GM19239 (cell line): ENCODE measurements at regions not wholly inside any gene's neighbourhood (a gene's known extent, or its start where the extent isn't known, plus 50 kb on each side); places are given as distances from the start of the nearest gene placed in this dataset.

Experiments used
- DNase-seq: peaks from one replicate; pipeline ENCODE4 v3.0.0; 2011; ENCODE audit warnings: low spot score; ENCODE audit not compliant: insufficient read length
- FAIRE-seq: peaks from 2 replicates; lab custom pipeline; 2011; peaks lifted over from hg19 to GRCh38; lab: Jason Lieb, UNC

DNA sequence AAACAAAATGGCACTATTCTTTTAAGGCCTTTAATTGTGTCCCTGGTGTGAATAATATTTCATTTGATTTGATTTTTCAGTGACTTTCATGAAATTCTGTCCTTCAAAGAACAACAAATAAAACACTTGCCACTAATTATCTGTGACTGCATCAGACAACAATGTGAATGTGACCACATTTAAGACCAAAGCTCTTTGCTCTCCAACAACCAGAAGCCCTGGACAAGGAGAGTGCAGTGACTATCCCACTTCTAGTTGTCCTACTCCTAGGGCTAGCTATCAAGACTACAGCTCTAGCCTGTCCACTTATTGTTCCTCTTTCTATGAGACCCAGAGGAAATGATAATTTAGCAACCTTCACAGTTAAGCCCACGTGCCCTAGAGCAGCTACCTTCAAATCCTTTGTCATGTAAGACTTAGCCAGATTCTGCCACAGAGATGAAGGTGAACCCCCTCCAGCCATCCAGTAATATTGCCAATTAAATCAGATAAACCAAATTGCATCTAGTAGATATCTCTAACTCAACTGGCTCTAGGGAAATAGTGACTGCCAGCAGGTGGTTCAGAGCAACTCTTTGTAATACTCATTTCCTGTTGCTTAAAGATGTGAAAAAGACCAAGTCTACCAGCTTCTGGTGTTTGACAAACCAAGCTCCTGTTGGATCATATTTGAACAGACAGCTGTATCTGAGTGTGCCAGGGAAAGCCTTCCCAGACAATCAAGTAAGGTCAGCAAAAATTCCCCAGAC is 142.6 kb upstream of the BLID start:
- DNase-seq (no peak), FAIRE-seq (no peak)

DNA sequence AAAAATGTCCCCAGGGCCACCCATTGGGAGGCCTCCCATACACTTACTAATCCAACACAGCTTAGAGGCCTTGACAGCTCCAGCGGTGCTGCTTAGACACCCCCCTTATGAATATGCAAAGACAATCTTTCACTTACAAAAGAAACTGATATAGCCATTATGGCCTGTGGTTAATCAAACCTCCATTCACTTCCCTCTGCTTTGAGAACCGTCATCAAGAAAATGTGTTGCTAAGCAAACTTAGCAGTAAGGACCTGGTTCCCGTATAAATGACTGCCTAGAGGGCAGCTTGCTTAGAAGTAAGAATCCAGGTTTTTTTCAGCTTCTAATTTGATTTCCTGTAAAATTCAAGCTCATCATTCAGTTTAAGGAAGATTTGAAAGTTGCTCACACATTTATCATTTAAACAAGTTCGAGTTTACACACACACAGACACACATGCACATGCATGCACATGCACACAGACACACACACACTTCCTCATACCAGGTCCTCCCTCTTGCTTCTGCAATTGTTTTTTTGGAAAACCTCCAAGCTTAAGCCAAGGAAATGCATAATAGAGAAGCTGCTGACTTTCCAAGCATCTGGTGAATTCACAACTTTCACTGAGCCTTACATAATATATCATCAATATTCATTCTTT is 137.7 kb upstream of the BLID start:
- FAIRE-seq = no peak
- no peak for DNase-seq

DNA sequence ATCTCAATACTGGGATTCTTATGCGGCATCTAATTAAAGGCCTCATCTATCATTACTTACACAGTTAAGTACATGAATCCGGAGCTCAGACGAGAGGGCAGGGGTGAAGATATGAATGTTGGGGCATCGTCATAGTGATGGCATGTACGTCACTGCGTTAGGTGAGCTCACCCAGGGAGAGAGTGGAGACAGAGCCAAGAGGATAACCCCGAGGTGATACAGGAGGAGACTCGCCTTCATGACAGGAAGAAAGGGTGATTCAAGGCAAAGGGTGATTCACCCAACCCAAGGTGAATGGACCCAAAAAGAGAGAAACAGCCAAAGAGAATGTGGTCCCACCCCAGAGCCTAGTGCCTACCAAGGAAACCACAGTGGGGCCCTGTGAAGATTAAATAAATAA is 132.9 kb upstream of the BLID start:
- no peak for FAIRE-seq
- DNase-seq = no peak

DNA sequence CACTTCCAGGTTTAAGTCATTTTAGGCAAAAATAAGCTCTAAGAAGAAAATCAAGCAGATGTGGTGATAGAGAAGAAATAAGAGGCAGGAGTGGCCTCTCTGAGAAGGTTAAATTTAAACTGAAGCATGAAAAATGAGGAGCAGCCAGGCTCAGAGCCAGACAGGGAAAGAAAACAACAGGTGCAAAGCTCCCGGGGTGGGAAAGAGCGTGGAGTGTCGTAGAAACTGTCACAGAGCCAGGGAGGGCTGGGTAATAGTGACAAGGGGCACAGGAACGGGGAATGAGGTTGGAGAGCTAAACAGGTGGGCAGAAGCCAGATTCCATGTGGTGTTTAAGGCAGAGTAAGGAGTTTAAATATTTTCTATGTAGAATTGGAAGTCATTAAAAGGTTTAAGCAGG is 132.1 kb upstream of the BLID start:
- no peak for DNase-seq
- no peak for FAIRE-seq

DNA sequence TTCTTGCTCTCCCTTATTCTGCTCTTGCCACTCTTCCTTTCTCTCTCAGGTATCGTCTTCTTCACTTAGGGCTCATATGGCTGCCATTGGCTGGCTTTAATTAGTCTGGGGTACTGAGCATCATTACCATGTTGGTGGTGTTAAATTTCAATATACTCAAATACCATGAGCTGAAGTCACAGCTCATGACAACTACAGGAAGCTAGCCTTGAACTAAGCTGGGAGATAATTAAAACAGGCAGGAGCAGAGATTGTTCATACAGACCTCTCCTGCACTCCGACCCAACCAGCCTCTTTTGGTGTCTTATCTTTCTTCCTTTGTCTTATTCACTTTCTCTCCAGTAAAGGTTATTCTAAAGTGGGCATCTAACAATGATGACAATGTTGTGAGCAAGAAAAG is 130.9 kb upstream of the BLID start:
- DNase-seq = no peak
- no peak for FAIRE-seq

DNA sequence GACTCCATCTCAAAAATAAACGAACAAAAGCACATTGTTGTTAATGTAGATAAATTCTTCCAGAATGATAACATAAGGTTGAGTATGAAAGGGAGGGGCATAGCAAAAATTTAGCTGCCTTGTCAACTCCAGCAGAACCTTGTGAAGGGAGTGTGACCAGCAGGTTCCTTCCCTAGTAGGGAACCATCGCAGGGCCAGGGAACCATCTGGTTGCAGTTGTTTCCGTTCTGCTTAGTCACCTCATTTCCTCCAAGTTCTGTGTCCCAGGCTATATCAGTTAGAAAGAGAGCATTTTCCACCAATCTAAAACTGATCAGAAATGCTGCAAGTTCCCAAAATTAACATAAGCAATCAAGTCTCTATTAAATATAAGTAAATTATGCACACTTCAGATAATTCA is 126.7 kb upstream of the BLID start:
- no peak for DNase-seq
- no peak for FAIRE-seq

DNA sequence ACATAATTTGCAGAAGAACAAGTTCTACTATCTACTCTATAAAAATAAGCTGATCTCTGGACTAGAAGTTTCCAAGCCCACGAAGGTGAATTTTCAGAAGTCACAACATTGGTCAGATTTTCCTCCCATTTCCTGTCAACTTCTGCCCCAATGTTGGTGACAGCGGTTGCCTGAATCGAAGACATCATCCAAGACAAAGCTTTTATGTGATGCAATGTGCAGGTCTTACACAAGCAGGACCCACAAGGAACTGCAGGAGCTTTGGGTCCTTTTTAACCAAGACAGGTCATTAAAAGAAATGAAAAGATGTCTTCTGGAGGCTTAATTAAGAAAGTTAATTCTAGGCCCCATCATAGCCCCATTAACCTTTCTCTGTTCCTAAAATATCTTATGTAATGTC is 125.6 kb upstream of the BLID start:
- DNase-seq (no peak), FAIRE-seq (no peak)

DNA sequence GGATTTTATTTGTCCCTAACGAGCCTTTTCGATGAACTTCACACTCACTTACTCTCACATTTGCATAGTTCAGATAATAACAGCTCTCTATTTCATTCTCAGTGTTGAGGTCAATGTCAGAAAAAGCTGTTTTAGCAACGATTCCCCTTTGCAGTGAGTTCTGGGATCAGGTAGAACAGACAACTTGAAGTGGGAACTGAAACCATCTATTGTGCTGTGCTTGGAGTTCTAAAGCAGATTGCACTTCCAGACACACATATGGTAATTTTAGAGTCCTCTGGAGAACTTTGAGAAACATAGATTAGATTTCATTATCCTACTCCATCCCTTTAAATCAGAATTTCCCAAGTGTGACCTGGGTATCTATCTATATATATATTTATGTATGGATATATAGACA is 124.6 kb upstream of the BLID start:
- no peak for DNase-seq
- FAIRE-seq = no peak

DNA sequence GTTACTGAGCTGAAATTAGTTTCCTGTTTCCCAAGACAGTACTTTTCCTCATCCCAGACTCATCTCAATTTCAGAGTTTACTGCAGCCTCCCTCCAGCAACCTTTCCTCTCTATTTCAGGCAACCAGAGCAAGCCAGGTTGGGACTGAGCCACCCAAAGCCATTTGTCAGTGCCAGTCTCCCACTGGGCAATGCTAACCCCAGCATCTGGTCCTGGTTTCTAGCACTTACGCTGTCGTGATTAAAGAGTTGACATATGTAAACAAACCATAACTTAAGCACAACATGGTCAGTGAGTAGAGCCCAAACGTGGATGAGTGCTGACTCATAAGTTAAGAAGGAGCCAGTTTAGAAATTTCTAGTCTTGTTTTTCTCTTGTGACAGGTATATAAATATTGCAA is 119.6 kb upstream of the BLID start:
- no peak for DNase-seq
- no peak for FAIRE-seq

DNA sequence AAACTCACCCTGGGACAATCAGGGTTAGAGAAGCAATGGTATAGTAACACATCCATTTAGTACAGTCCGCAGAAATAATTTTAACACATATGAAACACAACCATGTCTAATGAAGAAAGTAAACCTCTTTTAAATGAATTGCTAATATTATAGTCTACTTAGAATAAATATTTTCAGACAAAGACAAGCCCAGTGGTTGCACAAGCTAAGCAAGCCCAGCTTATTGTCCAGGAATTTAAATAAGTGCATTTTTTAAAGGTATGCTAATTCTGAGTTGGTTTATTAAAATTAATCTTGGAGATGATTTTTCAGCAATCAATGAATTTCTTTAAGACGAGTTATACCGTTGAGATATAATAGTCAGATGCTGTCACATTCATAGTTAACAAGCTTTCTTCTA is 118.8 kb upstream of the BLID start:
- DNase-seq = no peak
- FAIRE-seq = no peak

DNA sequence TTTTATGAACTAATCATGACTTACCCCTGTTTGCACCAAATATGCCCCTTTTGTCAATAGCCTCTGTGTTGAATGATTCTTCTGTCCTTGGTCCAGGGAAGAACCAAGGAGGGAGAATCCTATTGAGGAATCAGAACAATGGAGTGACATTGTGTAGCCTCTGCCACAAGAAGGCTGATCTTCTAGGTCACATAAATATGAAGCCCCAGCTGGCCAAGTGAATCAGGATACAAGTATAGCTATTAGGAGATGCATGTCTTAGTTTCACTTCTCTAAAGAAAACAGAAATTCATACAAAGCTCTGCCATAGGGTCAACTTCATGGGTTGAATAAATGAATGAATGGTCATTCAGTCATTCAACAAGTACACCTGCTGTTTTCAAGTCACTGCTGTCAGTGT is 118.2 kb upstream of the BLID start:
- FAIRE-seq (no peak), DNase-seq (no peak)

DNA sequence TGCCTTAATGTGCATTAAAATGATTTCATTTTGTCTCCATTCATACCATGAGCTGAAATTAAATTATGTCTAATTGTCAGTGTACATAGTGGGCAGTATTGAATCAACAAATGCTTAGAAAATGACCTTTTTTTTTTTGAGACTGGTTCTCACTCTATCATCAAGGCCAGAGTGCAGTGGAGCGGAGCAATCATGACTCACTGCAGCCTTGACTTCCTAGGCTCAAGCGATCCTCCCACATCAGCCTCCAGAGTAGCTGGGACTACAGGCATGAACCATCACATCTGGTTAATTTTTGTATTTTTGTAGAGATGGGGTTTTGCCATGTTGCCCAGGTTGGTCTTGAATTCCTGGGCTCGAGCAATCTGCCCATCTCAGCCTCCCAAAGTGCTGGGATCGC is 117.0 kb upstream of the BLID start:
- DNase-seq = no peak
- FAIRE-seq = no peak

DNA sequence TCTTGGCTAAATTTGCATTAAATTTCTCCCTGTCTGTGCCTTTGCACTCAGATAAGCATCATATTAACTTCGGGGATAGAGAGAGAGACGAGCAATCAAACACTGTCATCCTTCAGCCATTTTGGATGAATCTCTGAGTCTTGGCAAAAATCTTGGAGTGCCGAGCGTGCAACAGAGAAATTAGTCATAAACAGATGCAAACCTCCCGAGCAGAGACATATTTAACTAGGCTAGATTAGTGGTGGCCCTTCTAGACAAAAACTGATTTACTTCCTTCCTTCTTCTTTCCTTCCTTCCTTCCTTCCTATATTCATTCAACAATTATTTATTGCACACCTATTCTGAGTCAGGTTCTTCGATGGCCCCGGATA is 114.4 kb upstream of the BLID start:
- no peak for DNase-seq
- FAIRE-seq = no peak

DNA sequence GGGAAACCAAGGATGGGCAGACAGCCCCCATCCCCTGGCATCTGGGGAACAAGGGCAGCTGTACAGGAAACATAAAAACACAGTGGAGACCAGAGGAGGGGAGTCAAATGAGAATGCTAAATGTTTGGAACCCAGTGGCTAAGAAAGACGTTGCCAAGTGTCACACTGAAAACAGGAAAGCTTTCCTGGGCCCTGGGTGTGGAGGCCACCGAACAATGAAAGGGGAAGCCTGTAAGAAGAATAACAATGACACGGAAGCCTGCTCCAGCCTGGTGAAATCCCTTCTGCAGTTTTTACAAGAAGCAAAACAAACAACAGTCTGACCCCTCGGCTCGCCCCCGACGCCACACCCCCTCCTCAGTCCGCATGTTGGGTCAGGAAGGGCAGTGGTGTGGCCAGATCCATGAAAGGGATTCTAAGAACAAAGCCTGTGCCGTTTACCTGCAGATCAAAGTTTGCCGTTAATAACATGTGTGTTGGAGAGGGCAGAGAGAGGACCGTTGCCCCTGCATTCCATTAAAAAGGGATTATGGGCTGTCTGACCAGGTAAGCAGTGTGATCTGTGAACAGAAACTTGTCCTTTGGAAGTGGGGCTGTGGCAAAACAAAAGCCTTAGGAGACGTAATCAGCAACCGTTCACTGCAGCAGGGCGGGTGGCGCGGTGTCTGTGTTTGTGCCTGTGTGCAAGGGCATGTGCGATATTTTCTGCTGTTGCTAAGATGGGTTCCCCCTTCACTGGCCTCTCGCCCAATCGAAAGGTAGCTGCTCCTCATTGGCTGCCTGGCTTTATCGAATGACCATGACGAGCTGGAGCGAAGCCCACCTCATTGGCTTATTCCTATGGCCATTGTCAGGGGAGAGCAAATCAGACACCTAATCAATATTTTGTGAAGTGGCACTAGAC is 113.7 kb upstream of the BLID start:
- FAIRE-seq = no peak
- no peak for DNase-seq

DNA sequence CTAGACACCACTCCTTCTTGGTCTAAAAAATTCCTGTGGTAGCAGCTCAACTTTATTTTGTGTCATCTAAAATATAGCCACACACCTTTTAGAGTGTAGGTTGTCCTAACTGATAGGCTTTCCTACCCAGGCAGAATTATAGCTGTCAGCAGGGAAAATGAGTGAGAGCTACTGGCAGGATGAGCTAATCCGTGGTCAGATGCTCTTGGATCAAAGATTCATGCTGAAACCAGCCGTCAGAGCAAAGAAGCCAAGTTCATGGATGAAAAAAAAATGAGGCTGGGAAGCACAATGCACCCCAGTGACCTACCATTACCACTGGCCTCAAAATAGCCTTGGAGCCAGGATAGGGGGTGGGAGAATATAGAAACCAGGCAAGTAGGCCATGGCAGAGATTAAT is 113.1 kb upstream of the BLID start:
- no peak for FAIRE-seq

DNA sequence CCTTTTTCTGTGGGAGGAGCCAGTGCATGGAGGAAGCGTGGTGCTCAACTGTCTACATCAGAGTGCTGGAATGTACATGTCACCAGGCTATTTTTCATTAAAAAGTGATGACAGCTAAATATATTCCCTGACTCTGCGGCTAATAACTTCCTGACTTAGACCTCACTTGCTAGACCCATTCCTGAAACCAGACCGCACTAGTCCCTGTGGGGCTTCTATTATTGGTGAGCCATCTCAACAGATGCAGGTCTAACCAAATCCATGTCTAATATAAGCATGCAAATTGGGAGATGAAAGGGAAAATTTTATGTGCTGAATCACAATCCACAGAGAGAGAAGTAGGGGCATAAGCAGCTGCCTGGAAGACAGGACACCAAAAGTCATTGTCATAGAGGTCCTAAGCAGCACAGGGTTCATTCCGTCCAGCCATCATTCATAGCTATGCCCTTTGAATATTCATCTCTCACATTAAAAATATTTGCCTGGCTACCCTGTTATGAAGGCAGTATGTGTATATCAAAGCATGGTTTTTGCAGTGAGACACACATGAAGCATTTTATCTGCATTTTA is 110.9 kb upstream of the BLID start:
- FAIRE-seq (no peak), DNase-seq (no peak)

More for the DNA sequence above, 113.1 kb upstream of the BLID start:
- no peak for DNase-seq

DNA sequence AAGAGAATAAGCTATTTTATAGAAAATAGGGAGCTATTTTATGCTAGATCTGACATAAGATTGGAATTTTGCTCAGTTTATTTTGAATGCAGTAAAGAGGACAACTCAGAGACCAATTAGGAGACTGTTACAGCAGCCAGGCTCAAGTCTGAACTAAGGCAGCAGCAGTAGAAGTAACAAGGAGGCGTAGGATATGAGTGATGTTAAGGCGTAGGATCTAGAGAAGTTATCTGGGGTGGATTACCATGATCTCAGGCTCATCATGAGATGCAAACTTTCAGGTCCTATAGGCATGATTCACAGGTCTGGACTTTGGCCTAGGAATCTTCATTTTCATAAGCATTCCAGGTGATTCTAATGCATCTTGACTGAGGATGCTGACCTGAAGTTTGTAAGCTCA is 108.9 kb upstream of the BLID start:
- no peak for FAIRE-seq
- DNase-seq = no peak

DNA sequence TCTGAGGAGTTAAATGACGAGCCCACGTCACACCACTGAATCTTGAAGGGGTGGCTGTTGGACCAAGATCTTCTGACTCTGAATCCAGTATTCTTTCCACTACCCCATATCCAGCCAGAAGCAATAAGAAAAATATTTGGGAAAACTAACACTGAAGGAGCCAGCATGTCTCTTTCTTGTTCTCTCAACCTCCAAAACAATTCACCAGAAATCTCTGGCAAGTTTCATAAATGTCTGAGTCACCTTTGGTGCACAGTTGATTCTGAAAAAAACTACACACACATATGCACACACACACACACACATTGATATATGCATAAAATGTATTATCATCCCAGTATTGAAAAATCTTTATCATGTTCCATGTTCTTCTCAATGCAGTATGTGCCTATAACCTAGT is 104.3 kb upstream of the BLID start:
- FAIRE-seq (no peak), DNase-seq (no peak)

DNA sequence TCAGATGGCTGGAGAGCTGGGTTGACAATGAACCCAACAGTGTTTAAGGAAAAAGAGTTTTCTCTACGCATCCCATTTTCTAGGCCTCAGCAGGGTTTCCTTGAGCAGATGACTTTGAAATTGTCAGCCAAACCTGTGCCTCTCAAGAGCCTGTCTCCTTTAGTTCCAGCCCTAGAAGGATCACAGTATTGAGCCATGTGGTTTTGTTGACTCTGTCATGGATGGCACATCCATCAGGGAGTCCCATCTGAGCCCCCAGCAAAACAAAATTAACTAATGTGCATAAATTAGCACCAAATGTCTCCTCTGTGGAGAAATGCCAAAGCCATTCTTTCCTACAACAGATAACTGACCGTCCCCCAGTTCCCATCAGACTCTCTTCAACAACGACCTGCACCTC is 103.8 kb upstream of the BLID start:
- FAIRE-seq = no peak
- DNase-seq = no peak

DNA sequence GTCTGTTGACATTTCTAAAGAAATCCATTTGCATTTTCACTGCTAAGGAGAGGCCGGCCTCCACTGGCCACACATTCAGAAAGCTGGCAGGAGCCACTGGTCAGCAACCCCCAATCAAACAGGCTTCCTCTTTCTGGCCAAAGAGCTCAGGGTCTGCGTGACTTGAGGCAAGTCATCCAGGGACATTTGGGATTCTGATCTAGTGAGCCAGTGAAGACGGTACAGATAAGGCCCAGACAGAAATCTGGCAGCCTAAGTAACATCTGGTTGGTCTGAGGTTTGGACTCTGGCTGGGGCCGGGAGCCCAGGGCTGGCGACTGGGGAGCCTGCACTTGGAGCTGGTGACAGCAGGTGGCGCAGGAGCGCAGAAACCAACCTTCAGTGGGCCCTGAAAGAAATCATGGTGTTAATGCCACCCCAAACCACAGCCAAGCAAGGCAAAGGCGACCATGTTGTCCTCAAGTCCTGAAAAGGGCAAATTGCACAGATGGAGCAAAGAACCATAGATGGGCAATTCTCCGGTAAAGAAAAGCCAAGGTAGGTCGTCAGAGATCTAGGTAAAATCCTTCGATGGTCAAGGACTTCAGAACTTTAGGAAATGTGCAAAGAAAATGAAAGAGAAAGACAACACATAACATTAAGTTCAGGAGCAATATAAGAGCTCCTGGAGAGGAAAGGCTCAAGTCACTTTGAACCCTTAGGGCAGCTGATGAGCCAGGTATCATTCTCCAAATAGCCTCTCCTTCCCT is 99.4 kb upstream of the BLID start:
- DNase-seq (peak; percentile 40), FAIRE-seq (peak; percentile 11)
